ENCODE measurements at regions not wholly inside any gene's neighbourhood (a gene's known extent, or its start where the extent isn't known, plus 50 kb on each side); places are given as distances from the start of the nearest gene placed in this dataset.

GRCh38 chr12:131260954-131261353 is 307.2 kb downstream of the ADGRD1 start:
- no peak for DNase-seq (ENCODE audit: low spot score in 2 of 2, unreplicated experiment in 2 of 2)
- no peaks in the 10 kb centered on the region for H3K36me3 Mint-ChIP-seq
- no peaks in the 10 kb centered on the region for H3K9me3 Mint-ChIP-seq
- H3K27ac Mint-ChIP-seq: no peak overlapping the region
- no peak overlapping the region for H3K4me3 Mint-ChIP-seq
- TF ChIP-seq CTCF (IDR thresholded peaks at IDR 0.05; ENCODE audit: unreplicated experiment): no peak
- no peaks in the 10 kb centered on the region for H3K4me1 Mint-ChIP-seq
- H3K27me3 Mint-ChIP-seq (ENCODE audit: low read depth): peaks cover 46% of the 10 kb centered on the region

- Mint-ChIP-seq H3K4me3 (no peak overlapping the region), H3K9me3 (no peaks in the 10 kb centered on the region), H3K36me3 (no peaks in the 10 kb centered on the region), H3K4me1 (peaks cover under 1% of the 10 kb centered on the region), H3K27me3 (ENCODE audit: low read depth) (peaks cover 39% of the 10 kb centered on the region), H3K27ac (no peak overlapping the region)
- DNase-seq (ENCODE audit: low spot score in 2 of 2, unreplicated experiment in 2 of 2): no peak
- TF ChIP-seq CTCF (IDR thresholded peaks at IDR 0.05; ENCODE audit: unreplicated experiment): no peak
These were observed 308.2 kb downstream of the ADGRD1 start for GRCh38 chr12:131261906-131262305.

- H3K36me3 Mint-ChIP-seq: no peaks in the 10 kb centered on the region
- H3K27ac Mint-ChIP-seq: no peak overlapping the region
- H3K27me3 Mint-ChIP-seq (ENCODE audit: low read depth): peaks cover 30% of the 10 kb centered on the region
- H3K9me3 Mint-ChIP-seq: no peaks in the 10 kb centered on the region
- H3K4me1 Mint-ChIP-seq: peaks cover 8% of the 10 kb centered on the region
- no peak for TF ChIP-seq CTCF (IDR thresholded peaks at IDR 0.05; ENCODE audit: unreplicated experiment)
- no peak for DNase-seq (ENCODE audit: low spot score in 2 of 2, unreplicated experiment in 2 of 2)
- H3K4me3 Mint-ChIP-seq: no peak overlapping the region
These were observed 309.9 kb downstream of the ADGRD1 start for GRCh38 chr12:131263626-131264025.

- Mint-ChIP-seq H3K27ac (no peak overlapping the region), H3K27me3 (ENCODE audit: low read depth) (peaks cover 26% of the 10 kb centered on the region)
- TF ChIP-seq CTCF (IDR thresholded peaks at IDR 0.05; ENCODE audit: unreplicated experiment): no peak
These were observed 310.9 kb downstream of the ADGRD1 start for GRCh38 chr12:131264635-131265034.

GRCh38 chr12:131266591-131267467 is 313.1 kb downstream of the ADGRD1 start:
- H3K36me3 Mint-ChIP-seq: no peaks in the 10 kb centered on the region
- H3K27me3 Mint-ChIP-seq (ENCODE audit: low read depth): peaks cover 15% of the 10 kb centered on the region
- H3K9me3 Mint-ChIP-seq: no peaks in the 10 kb centered on the region
- H3K4me1 Mint-ChIP-seq: peaks cover 8% of the 10 kb centered on the region
- no peak overlapping the region for H3K4me3 Mint-ChIP-seq
- TF ChIP-seq CTCF (IDR thresholded peaks at IDR 0.05; ENCODE audit: unreplicated experiment): no peak
- no peak for DNase-seq (ENCODE audit: low spot score in 2 of 2, unreplicated experiment in 2 of 2)
- no peak overlapping the region for H3K27ac Mint-ChIP-seq

More at GRCh38 chr12:131264635-131265034, 310.9 kb downstream of the ADGRD1 start:
- no peak for DNase-seq (ENCODE audit: low spot score in 2 of 2, unreplicated experiment in 2 of 2)
- no peak overlapping the region for H3K4me3 Mint-ChIP-seq
- H3K4me1 Mint-ChIP-seq: peaks cover 8% of the 10 kb centered on the region
- no peaks in the 10 kb centered on the region for H3K36me3 Mint-ChIP-seq
- no peaks in the 10 kb centered on the region for H3K9me3 Mint-ChIP-seq
